ENCODE measurements at regions not wholly inside any gene's neighbourhood (a gene's known extent, or its start where the extent isn't known, plus 50 kb on each side); places are given as distances from the start of the nearest gene placed in this dataset.

DNA sequence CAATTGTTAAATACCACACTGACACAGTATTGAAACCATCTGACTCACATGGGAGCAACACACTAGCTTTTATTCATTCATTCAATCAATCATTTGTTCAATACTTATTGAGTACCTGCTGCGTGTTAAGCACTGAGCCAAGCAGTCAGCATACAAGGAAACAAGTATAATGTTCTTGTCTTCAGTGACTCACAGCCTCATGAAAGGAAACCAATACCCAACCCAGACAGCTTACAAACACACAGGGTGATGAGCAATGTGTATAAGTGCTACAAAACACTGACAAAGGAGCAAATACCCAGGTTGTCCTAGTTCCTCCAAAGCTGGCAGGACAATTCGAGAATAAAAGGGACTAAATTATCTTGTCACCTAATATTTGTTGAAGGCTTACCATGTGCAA, 67.6 kb upstream of the RASEF start:
- TF ChIP-seq, protein P1, sequence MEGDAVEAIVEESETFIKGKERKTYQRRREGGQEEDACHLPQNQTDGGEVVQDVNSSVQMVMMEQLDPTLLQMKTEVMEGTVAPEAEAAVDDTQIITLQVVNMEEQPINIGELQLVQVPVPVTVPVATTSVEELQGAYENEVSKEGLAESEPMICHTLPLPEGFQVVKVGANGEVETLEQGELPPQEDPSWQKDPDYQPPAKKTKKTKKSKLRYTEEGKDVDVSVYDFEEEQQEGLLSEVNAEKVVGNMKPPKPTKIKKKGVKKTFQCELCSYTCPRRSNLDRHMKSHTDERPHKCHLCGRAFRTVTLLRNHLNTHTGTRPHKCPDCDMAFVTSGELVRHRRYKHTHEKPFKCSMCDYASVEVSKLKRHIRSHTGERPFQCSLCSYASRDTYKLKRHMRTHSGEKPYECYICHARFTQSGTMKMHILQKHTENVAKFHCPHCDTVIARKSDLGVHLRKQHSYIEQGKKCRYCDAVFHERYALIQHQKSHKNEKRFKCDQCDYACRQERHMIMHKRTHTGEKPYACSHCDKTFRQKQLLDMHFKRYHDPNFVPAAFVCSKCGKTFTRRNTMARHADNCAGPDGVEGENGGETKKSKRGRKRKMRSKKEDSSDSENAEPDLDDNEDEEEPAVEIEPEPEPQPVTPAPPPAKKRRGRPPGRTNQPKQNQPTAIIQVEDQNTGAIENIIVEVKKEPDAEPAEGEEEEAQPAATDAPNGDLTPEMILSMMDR (IDR thresholded peaks at IDR 0.05) = no peak
- no peak for TF ChIP-seq POLR2A (IDR thresholded peaks at IDR 0.05)

Data from adrenal gland (tissue), 5 donors.